ENCODE measurements at regions not wholly inside any gene's neighbourhood (a gene's known extent, or its start where the extent isn't known, plus 50 kb on each side); places are given as distances from the start of the nearest gene placed in this dataset.

DNA sequence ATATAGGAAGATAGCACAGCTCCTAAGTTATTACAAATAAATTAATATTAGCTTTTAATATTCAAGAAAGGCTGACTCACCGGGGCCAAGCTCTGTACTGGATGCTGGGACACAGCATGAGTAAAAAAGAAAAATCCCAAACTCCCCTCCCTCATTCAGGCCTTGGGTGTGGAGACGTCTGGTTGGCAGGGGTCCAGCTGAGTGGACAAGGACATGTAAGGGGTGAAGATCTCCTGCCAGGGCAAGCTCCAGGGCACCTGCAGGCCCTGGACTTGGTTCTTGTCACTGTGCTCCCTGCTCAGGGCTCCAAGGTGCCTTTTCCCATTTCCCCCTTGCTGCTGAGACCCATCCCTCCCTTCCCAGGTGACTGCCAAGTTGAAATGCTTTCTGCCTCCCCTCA lies 388.5 kb downstream of the ENC1 start (continued):
- TF ChIP-seq ZNF331 (CRISPR knock-in tag; IDR thresholded peaks at IDR 0.05; ENCODE audit: low read depth) (no peak), JUNB (IDR thresholded peaks at IDR 0.05; ENCODE audit: unreplicated experiment) (no peak), STAT1 (IDR thresholded peaks at IDR 0.05; ENCODE audit: unreplicated experiment) (no peak), POLR2AphosphoS5 (IDR thresholded peaks at IDR 0.05; ENCODE audit: low read depth) (no peak)
- TF ChIP-seq, protein P1, sequence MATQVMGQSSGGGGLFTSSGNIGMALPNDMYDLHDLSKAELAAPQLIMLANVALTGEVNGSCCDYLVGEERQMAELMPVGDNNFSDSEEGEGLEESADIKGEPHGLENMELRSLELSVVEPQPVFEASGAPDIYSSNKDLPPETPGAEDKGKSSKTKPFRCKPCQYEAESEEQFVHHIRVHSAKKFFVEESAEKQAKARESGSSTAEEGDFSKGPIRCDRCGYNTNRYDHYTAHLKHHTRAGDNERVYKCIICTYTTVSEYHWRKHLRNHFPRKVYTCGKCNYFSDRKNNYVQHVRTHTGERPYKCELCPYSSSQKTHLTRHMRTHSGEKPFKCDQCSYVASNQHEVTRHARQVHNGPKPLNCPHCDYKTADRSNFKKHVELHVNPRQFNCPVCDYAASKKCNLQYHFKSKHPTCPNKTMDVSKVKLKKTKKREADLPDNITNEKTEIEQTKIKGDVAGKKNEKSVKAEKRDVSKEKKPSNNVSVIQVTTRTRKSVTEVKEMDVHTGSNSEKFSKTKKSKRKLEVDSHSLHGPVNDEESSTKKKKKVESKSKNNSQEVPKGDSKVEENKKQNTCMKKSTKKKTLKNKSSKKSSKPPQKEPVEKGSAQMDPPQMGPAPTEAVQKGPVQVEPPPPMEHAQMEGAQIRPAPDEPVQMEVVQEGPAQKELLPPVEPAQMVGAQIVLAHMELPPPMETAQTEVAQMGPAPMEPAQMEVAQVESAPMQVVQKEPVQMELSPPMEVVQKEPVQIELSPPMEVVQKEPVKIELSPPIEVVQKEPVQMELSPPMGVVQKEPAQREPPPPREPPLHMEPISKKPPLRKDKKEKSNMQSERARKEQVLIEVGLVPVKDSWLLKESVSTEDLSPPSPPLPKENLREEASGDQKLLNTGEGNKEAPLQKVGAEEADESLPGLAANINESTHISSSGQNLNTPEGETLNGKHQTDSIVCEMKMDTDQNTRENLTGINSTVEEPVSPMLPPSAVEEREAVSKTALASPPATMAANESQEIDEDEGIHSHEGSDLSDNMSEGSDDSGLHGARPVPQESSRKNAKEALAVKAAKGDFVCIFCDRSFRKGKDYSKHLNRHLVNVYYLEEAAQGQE (IDR thresholded peaks at IDR 0.05; ENCODE audit: unreplicated experiment) = no peak

DNA sequence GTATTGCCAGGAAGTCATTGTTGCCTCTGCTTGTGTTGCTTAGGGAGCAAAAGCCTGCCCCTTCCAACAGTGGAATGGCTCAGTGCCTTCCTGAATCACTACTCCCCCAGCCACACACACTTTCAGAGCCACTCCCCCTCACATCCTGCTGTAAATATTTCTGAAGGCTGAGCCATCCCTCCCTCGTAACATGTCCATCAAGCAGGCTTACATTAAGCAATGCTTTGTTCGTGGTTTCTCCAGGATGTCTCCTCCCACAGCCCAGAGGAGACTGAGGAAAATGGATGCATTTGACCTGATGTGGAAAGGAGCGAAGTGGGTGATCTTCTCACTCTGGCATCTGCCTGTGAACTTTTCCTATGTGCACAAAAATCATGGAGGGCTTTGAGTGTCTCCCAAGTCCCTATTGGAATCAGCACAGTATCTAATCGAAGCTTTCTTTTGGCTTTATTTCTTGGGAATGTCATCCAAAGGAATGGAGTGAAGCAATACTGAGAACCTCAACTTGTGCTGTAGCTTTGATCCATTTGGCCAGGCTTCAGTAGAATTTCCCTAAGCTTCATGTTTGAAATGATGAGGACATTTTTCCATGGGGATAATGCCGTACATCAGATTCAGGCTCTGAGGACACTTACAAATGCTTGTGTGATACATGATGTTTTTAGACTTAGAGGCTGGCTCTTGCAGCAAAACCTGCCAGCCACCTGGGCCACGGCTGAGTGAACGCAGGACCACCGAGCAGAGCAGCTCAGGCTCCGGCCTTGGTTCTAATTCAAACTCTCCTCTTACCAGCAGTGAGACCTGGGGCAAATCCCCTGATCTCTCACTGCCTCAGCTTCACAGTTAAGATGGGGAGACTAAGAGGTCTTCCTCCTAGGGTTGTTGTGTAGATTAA lies 389.1 kb downstream of the ENC1 start:
- Histone ChIP-seq H3K4me2 (no peak overlapping the region), H3K79me2 (replicated peaks; ENCODE audit: insufficient read depth) (no peaks in the 10 kb centered on the region), H3F3A (replicated peaks; ENCODE audit: low read depth) (no peaks in the 10 kb centered on the region), H3K4me1 (ENCODE audit: insufficient read depth) (0 out of 2 replicates have a peak, but pooled peaks cover 4% of the 10 kb centered on the region), H3K36me3 (ENCODE audit: insufficient read depth) (no peaks in the 10 kb centered on the region), H4K20me1 (replicated peaks; ENCODE audit: insufficient read depth) (no peaks in the 10 kb centered on the region), H3K4me3 (no peak overlapping the region), H3K27ac (ENCODE audit: low read depth) (no peak overlapping the region), H3K27me3 (ENCODE audit: insufficient read depth) (no peaks in the 10 kb centered on the region), H3K9me2 (ENCODE audit: insufficient read depth) (0 out of 2 replicates have a peak, but pooled peaks cover 6% of the 10 kb centered on the region), H2AFZ (peak overlapping the region; percentile 47; the same call in 1 of the 2 replicates)
- Mint-ChIP-seq H3K4me3 (no peak overlapping the region), H3K27ac (no peak overlapping the region), H3K9me3 (no peaks in the 10 kb centered on the region), H3K36me3 (ENCODE audit: low read depth) (no peaks in the 10 kb centered on the region), H3K27me3 (ENCODE audit: insufficient read depth, low read depth, poor library complexity) (no peaks in the 10 kb centered on the region), H3K4me1 (peaks cover 8% of the 10 kb centered on the region; the same call in 2 of the 3 replicates)
- DNase-seq (ENCODE audit: low spot score) (peak; percentile 29), ATAC-seq (peak; percentile 38; the same call in 2 of the 3 replicates)
- TF ChIP-seq JUNB (IDR thresholded peaks at IDR 0.05; ENCODE audit: unreplicated experiment) = no peak
- TF ChIP-seq ZNF114 (CRISPR knock-in tag; IDR thresholded peaks at IDR 0.05) = no peak
- TF ChIP-seq, protein P2, sequence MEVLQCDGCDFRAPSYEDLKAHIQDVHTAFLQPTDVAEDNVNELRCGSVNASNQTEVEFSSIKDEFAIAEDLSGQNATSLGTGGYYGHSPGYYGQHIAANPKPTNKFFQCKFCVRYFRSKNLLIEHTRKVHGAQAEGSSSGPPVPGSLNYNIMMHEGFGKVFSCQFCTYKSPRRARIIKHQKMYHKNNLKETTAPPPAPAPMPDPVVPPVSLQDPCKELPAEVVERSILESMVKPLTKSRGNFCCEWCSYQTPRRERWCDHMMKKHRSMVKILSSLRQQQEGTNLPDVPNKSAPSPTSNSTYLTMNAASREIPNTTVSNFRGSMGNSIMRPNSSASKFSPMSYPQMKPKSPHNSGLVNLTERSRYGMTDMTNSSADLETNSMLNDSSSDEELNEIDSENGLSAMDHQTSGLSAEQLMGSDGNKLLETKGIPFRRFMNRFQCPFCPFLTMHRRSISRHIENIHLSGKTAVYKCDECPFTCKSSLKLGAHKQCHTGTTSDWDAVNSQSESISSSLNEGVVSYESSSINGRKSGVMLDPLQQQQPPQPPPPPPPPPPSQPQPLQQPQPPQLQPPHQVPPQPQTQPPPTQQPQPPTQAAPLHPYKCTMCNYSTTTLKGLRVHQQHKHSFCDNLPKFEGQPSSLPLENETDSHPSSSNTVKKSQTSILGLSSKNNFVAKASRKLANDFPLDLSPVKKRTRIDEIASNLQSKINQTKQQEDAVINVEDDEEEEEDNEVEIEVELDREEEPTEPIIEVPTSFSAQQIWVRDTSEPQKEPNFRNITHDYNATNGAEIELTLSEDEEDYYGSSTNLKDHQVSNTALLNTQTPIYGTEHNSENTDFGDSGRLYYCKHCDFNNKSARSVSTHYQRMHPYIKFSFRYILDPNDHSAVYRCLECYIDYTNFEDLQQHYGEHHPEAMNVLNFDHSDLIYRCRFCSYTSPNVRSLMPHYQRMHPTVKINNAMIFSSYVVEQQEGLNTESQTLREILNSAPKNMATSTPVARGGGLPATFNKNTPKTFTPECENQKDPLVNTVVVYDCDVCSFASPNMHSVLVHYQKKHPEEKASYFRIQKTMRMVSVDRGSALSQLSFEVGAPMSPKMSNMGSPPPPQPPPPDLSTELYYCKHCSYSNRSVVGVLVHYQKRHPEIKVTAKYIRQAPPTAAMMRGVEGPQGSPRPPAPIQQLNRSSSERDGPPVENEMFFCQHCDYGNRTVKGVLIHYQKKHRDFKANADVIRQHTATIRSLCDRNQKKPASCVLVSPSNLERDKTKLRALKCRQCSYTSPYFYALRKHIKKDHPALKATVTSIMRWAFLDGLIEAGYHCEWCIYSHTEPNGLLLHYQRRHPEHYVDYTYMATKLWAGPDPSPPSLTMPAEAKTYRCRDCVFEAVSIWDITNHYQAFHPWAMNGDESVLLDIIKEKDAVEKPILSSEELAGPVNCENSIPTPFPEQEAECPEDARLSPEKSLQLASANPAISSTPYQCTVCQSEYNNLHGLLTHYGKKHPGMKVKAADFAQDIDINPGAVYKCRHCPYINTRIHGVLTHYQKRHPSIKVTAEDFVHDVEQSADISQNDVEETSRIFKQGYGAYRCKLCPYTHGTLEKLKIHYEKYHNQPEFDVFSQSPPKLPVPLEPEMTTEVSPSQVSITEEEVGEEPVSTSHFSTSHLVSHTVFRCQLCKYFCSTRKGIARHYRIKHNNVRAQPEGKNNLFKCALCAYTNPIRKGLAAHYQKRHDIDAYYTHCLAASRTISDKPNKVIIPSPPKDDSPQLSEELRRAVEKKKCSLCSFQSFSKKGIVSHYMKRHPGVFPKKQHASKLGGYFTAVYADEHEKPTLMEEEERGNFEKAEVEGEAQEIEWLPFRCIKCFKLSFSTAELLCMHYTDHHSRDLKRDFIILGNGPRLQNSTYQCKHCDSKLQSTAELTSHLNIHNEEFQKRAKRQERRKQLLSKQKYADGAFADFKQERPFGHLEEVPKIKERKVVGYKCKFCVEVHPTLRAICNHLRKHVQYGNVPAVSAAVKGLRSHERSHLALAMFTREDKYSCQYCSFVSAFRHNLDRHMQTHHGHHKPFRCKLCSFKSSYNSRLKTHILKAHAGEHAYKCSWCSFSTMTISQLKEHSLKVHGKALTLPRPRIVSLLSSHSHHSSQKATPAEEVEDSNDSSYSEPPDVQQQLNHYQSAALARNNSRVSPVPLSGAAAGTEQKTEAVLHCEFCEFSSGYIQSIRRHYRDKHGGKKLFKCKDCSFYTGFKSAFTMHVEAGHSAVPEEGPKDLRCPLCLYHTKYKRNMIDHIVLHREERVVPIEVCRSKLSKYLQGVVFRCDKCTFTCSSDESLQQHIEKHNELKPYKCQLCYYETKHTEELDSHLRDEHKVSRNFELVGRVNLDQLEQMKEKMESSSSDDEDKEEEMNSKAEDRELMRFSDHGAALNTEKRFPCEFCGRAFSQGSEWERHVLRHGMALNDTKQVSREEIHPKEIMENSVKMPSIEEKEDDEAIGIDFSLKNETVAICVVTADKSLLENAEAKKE (CRISPR knock-in tag; IDR thresholded peaks at IDR 0.05) = no peak
- TF ChIP-seq, protein P3, sequence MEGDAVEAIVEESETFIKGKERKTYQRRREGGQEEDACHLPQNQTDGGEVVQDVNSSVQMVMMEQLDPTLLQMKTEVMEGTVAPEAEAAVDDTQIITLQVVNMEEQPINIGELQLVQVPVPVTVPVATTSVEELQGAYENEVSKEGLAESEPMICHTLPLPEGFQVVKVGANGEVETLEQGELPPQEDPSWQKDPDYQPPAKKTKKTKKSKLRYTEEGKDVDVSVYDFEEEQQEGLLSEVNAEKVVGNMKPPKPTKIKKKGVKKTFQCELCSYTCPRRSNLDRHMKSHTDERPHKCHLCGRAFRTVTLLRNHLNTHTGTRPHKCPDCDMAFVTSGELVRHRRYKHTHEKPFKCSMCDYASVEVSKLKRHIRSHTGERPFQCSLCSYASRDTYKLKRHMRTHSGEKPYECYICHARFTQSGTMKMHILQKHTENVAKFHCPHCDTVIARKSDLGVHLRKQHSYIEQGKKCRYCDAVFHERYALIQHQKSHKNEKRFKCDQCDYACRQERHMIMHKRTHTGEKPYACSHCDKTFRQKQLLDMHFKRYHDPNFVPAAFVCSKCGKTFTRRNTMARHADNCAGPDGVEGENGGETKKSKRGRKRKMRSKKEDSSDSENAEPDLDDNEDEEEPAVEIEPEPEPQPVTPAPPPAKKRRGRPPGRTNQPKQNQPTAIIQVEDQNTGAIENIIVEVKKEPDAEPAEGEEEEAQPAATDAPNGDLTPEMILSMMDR (conservative IDR thresholded peaks at IDR 0.05; ENCODE audit: low read depth in 2 of 2) = no peak
- no peak for TF ChIP-seq ZNF331 (CRISPR knock-in tag; IDR thresholded peaks at IDR 0.05; ENCODE audit: low read depth)
- no peak for TF ChIP-seq POLR2AphosphoS5 (IDR thresholded peaks at IDR 0.05; ENCODE audit: low read depth)

Measured in GM23338 (cell line).